ENCODE measurements at regions not wholly inside any gene's neighbourhood (a gene's known extent, or its start where the extent isn't known, plus 50 kb on each side); places are given as distances from the start of the nearest gene placed in this dataset.

DNA sequence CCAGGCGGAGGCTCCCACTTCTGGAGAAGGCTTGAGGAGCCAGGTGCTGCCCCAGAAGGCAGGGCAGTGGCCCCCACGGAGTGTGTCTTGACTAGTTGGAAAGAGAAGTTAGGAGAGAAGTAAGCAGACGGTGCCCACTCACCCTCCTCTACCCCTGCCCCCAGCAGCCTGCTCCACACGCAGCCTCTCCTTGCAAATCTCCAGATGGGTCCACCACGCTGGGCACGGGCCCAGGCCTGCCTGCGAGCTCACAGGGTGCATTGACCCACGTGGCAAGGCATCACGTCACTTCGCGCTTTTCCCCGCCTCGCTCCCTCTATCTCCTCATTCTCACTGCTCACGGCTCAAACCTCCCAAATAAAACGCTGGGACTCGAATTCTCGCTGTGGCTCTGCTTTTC is 71.8 kb upstream of the RAB12 start:
- TF ChIP-seq, protein P1, sequence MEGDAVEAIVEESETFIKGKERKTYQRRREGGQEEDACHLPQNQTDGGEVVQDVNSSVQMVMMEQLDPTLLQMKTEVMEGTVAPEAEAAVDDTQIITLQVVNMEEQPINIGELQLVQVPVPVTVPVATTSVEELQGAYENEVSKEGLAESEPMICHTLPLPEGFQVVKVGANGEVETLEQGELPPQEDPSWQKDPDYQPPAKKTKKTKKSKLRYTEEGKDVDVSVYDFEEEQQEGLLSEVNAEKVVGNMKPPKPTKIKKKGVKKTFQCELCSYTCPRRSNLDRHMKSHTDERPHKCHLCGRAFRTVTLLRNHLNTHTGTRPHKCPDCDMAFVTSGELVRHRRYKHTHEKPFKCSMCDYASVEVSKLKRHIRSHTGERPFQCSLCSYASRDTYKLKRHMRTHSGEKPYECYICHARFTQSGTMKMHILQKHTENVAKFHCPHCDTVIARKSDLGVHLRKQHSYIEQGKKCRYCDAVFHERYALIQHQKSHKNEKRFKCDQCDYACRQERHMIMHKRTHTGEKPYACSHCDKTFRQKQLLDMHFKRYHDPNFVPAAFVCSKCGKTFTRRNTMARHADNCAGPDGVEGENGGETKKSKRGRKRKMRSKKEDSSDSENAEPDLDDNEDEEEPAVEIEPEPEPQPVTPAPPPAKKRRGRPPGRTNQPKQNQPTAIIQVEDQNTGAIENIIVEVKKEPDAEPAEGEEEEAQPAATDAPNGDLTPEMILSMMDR (conservative IDR thresholded peaks at IDR 0.05; ENCODE audit: low read length), result no peak
- no peak for TF ChIP-seq EZH2phosphoT487 (IDR thresholded peaks at IDR 0.05; ENCODE audit: borderline replicate concordance)
